IMR-90 (cell line): ENCODE measurements at regions not wholly inside any gene's neighbourhood (a gene's known extent, or its start where the extent isn't known, plus 50 kb on each side); places are given as distances from the start of the nearest gene placed in this dataset.
A peak's percentile ranks its signal among the peaks of the same experiment; 100 is the strongest.

Source experiments
- ATAC-seq: fragments of 200-7000 bp; cut with Tn5 transposase; 2 replicates; pipeline ENCODE4 v1.9.1; 2020; ENCODE audit warnings: low read depth, mild to moderate bottlenecking, moderate library complexity
- BruUV-seq: library from RNA; stranded (reverse); fragments of 400-500 nt; replicated peaks from 2 replicates; lab custom pipeline; 2021; lab: Mats Ljungman, UMichigan
- CTCF ChIA-PET: fragments of 300-600 bp; formaldehyde crosslinking; extraction: SDS; loops from one replicate; lab custom pipeline; 2021; ENCODE audit warnings: antibody characterized with exemption; lab: Yijun Ruan, JAX
- POLR2A ChIA-PET: fragments of 300-600 bp; sonication (Branson Sonifier 250); formaldehyde crosslinking; loops from one replicate; lab custom pipeline; 2022; ENCODE audit warnings: antibody characterized with exemption; ENCODE audit not compliant: unreplicated experiment; lab: Charles Lee
- DNase-seq: peaks from one replicate; pipeline ENCODE4 v3.0.0; 2013
- H2AFZ ChIP-seq: replicated peaks from 2 replicates; pipeline ENCODE3; 2013; ENCODE audit warnings: low read length, mild to moderate bottlenecking; ENCODE audit not compliant: poor library complexity
- H2AK5ac ChIP-seq: 2 replicates; pipeline ENCODE4 v1.6.1; 2013; ENCODE audit warnings: low read depth, low read length, inconsistent platforms
- H2AK9ac ChIP-seq: replicated peaks from 2 replicates; pipeline ENCODE3; 2013; ENCODE audit warnings: mild to moderate bottlenecking, low read depth, low read length, moderate library complexity; ENCODE audit not compliant: poor library complexity
- H2BK120ac ChIP-seq: 2 replicates; pipeline ENCODE4 v1.6.1; 2013; ENCODE audit warnings: low read depth, low read length, inconsistent platforms
- H2BK15ac ChIP-seq: 3 replicates; pipeline ENCODE4 v1.6.1; 2013; ENCODE audit warnings: low read depth, low read length, inconsistent platforms
- H2BK20ac ChIP-seq: 2 replicates; pipeline ENCODE4 v1.6.1; 2013; ENCODE audit warnings: low read depth, mild to moderate bottlenecking, inconsistent platforms, low read length, moderate library complexity
- H2BK5ac ChIP-seq: 2 replicates; pipeline ENCODE4 v1.6.1; 2013; ENCODE audit warnings: mild to moderate bottlenecking, low read depth, low read length, inconsistent platforms; ENCODE audit not compliant: poor library complexity, severe bottlenecking
- H3K14ac ChIP-seq: replicated peaks from 2 replicates; pipeline ENCODE4 v1.6.1; 2013; ENCODE audit warnings: low read depth, low read length, inconsistent platforms
- H3K18ac ChIP-seq: 2 replicates; pipeline ENCODE4 v1.6.1; 2013; ENCODE audit warnings: low read depth, low read length, control low read depth
- H3K23ac ChIP-seq: 2 replicates; pipeline ENCODE4 v1.6.1; 2013; ENCODE audit warnings: low read depth, low read length, inconsistent platforms
- H3K27ac ChIP-seq: 2 replicates; pipeline ENCODE4 v1.5.1; 2013; ENCODE audit warnings: mild to moderate bottlenecking, control low read depth, low read length; ENCODE audit not compliant: insufficient read depth
- H3K27me3 ChIP-seq: 2 replicates; pipeline ENCODE4 v1.6.1; 2013; ENCODE audit warnings: low read length; ENCODE audit not compliant: control insufficient read depth, insufficient read depth
- H3K36me3 ChIP-seq: 2 replicates; pipeline ENCODE4 v1.6.1; 2013; ENCODE audit warnings: low read length, mixed read lengths; ENCODE audit not compliant: control insufficient read depth, insufficient read depth
- H3K4ac ChIP-seq: 2 replicates; pipeline ENCODE4 v1.6.1; 2013; ENCODE audit warnings: low read depth, low read length, inconsistent platforms
- H3K4me1 ChIP-seq: 2 replicates; pipeline ENCODE4 v1.6.1; 2013; ENCODE audit warnings: low read length, mixed read lengths; ENCODE audit not compliant: control insufficient read depth, insufficient read depth
- H3K4me2 ChIP-seq: 2 replicates; pipeline ENCODE4 v1.6.1; 2013; ENCODE audit warnings: low read depth, mild to moderate bottlenecking, control low read depth, low read length, moderate library complexity
- H3K4me3 ChIP-seq: 2 replicates; pipeline ENCODE4 v1.5.1; 2013; ENCODE audit warnings: low read depth, mild to moderate bottlenecking, control low read depth, low read length, moderate library complexity; ENCODE audit not compliant: insufficient read depth
- H3K56ac ChIP-seq: 2 replicates; pipeline ENCODE4 v1.6.1; 2013; ENCODE audit warnings: low read length, inconsistent platforms; ENCODE audit not compliant: insufficient read depth; ENCODE audit errors: extremely low read depth
- H3K79me1 ChIP-seq, 2 experiments: 2 replicates each; pipeline ENCODE4 v1.6.1; 2013; ENCODE audit warnings: low read length in 2 of 2, inconsistent platforms in 1 of 2, low read depth in 1 of 2
- H3K9ac ChIP-seq: 2 replicates; pipeline ENCODE4 v1.6.1; 2013; ENCODE audit warnings: low read depth, low read length, control low read depth
- H3K9me1 ChIP-seq: 2 replicates; pipeline ENCODE4 v1.6.1; 2013; ENCODE audit warnings: low read length, inconsistent platforms; ENCODE audit not compliant: insufficient read depth
- H3K9me3 ChIP-seq: 2 replicates; pipeline ENCODE4 v1.6.1; 2013; ENCODE audit warnings: low read length; ENCODE audit not compliant: control insufficient read depth, insufficient read depth
- H4K20me1 ChIP-seq: 2 replicates; pipeline ENCODE4 v1.6.1; 2013; ENCODE audit warnings: low read length, inconsistent platforms; ENCODE audit not compliant: insufficient read depth
- H4K5ac ChIP-seq: 2 replicates; pipeline ENCODE4 v1.6.1; 2013; ENCODE audit warnings: mild to moderate bottlenecking, low read depth, low read length, control low read depth
- H4K8ac ChIP-seq, 2 experiments: 2 replicates each; pipeline ENCODE4 v1.6.1; 2013; ENCODE audit warnings: low read depth in 2 of 2, low read length in 2 of 2, control low read depth in 1 of 2, inconsistent platforms in 1 of 2
- H4K91ac ChIP-seq: 2 replicates; pipeline ENCODE4 v1.6.1; 2013; ENCODE audit warnings: low read depth, low read length, inconsistent platforms; ENCODE audit not compliant: insufficient read depth
- MAFK ChIP-seq: IDR thresholded peaks from 2 replicates; pipeline ENCODE4 v1.6.1; 2012; ENCODE audit warnings: low read depth, low read length, improper control_type of control experiment
- USF2 ChIP-seq: fragments of 150-350 bp; IDR thresholded peaks from 2 replicates; pipeline ENCODE4 v1.6.1; 2017; ENCODE audit warnings: mild to moderate bottlenecking, antibody characterized with exemption, low read length, low read depth
- WGBS, 2 experiments: methylation state at CpG; one replicate each; pipeline versions ENCODE4 v1.1.5 to v1.1.7; 2013; ENCODE audit warnings: missing lambda C conversion rate in 2 of 2; ENCODE audit not compliant: insufficient read length in 1 of 2; ENCODE audit errors: extremely low coverage in 2 of 2; 5-methylcytosine and 5-hydroxymethylcytosine counted together
- dilution Hi-C: fragments of 300-500 bp; cut with HindIII; formaldehyde crosslinking; loops from one replicate; pipeline ENCODE4 v1.14.3; 2018; ENCODE audit warnings: low sequenced_read_pairs; ENCODE audit not compliant: unreplicated experiment
- in situ Hi-C: fragments of 300-500 bp; cut with MboI; formaldehyde crosslinking; loops from 3 replicates; pipeline ENCODE4 v1.14.3; 2019; ENCODE audit warnings: low sequenced_read_pairs, inconsistent platforms, mixed read lengths
- intact Hi-C: fragments of 100-400 bp; cut with micrococcal nuclease; formaldehyde crosslinking; loops from 2 replicates; pipeline ENCODE4 v1.10.0; 2022

- no peak overlapping the region for H2BK120ac ChIP-seq
- H2BK15ac ChIP-seq: no peak overlapping the region
- no peak overlapping the region for H3K56ac ChIP-seq
- H2AK5ac ChIP-seq: no peak overlapping the region
- H3K4me2 ChIP-seq: no peak overlapping the region
- WGBS, 2 experiments: 90 to 100% methylated on average over 2 to 3 of the region's 6 CpGs
- H3K14ac ChIP-seq: no peak overlapping the region
- in situ Hi-C loops (no loop called here), dilution Hi-C loops (no loop called here), intact Hi-C loops (no loop called here)
- no peak overlapping the region for H2BK20ac ChIP-seq
- no peaks in the 10 kb centered on the region for H3K9me3 ChIP-seq
- H3K4me1 ChIP-seq: peaks cover 2% of the 10 kb centered on the region; the same call in 1 of the 2 replicates
- H3K79me1 ChIP-seq: no peaks in the 10 kb centered on the region
- H3K36me3 ChIP-seq: no peaks in the 10 kb centered on the region
- no peaks in the 10 kb centered on the region for H3K9me1 ChIP-seq
- no peak overlapping the region for H2AK9ac ChIP-seq
- H4K20me1 ChIP-seq: no peaks in the 10 kb centered on the region
- no peak for ATAC-seq
- no peaks in the 10 kb centered on the region for H3K27me3 ChIP-seq
- BruUV-seq: no TSS peak
- H3K9ac ChIP-seq: no peak overlapping the region
- POLR2A ChIA-PET: no interaction called here
- peak overlapping the region; percentile 41; the same call in 1 of the 2 replicates for H3K18ac ChIP-seq
- no peak overlapping the region for H3K27ac ChIP-seq
- H3K4me3 ChIP-seq: no peak overlapping the region
- no peak overlapping the region for H2AFZ ChIP-seq
- no peak overlapping the region for H4K5ac ChIP-seq
- CTCF ChIA-PET: no interaction called here
- H3K23ac ChIP-seq: no peak overlapping the region
- H3K4ac ChIP-seq: no peak overlapping the region
- DNase-seq: no peak
- H4K91ac ChIP-seq: no peak overlapping the region
- H2BK5ac ChIP-seq: no peak overlapping the region
- TF ChIP-seq MAFK (peak; percentile 99), USF2 (no peak)
- H4K8ac ChIP-seq: no peak overlapping the region
Measured at GRCh38 chr1:234944439-234945344, 183.9 kb downstream of the TOMM20 start.
